ENCODE measurements at regions not wholly inside any gene's neighbourhood (a gene's known extent, or its start where the extent isn't known, plus 50 kb on each side); places are given as distances from the start of the nearest gene placed in this dataset.
"Not testable (repeated sequence)": the region's sequence is repeated elsewhere in the genome, so short reads cannot be mapped to it uniquely, and the experiment has no call there.

- H3K27ac ChIP-seq: no peak overlapping the region
- intact Hi-C loops (cut with DNase I): no loop called here
- no peak for DNase-seq
- H3K36me3 ChIP-seq: no peaks in the 10 kb centered on the region
- TF ChIP-seq, protein P1, sequence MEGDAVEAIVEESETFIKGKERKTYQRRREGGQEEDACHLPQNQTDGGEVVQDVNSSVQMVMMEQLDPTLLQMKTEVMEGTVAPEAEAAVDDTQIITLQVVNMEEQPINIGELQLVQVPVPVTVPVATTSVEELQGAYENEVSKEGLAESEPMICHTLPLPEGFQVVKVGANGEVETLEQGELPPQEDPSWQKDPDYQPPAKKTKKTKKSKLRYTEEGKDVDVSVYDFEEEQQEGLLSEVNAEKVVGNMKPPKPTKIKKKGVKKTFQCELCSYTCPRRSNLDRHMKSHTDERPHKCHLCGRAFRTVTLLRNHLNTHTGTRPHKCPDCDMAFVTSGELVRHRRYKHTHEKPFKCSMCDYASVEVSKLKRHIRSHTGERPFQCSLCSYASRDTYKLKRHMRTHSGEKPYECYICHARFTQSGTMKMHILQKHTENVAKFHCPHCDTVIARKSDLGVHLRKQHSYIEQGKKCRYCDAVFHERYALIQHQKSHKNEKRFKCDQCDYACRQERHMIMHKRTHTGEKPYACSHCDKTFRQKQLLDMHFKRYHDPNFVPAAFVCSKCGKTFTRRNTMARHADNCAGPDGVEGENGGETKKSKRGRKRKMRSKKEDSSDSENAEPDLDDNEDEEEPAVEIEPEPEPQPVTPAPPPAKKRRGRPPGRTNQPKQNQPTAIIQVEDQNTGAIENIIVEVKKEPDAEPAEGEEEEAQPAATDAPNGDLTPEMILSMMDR (IDR thresholded peaks at IDR 0.05): no peak
- H3K27me3 ChIP-seq: no peaks in the 10 kb centered on the region
- ATAC-seq: no peak
- no peaks in the 10 kb centered on the region for H3K4me1 ChIP-seq
- H3K4me3 ChIP-seq: no peak overlapping the region
- no peaks in the 10 kb centered on the region for H3K9me3 ChIP-seq
These were observed 243.1 kb upstream of the APOOL start for GRCh38 chrX:84760560-84760959.

DNA sequence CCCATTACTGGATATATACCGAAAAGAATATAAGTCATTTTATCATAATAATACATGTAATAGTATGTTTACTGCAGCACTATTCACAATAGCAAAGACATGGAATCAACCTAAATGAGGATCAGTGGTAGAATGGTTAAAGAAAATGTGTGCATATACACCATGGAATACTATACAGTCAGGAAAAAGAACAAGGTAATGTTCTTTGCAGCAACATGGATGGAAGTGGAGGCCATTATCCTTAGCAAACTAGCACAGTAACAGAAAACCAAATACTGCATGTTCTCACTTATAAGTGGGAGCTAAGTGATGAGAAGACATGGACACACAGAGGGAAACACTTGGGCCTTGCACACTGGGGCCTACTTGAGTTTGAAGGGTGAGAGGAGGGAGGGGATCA is 207.4 kb upstream of the APOOL start:
- ATAC-seq (no peak), DNase-seq (no peak)
- no peaks in the 10 kb centered on the region for H3K36me3 ChIP-seq
- H3K4me3 ChIP-seq: no peak overlapping the region
- no peaks in the 10 kb centered on the region for H3K9me3 ChIP-seq
- no peaks in the 10 kb centered on the region for H3K27me3 ChIP-seq
- TF ChIP-seq, protein P1 (IDR thresholded peaks at IDR 0.05): no peak
- H3K27ac ChIP-seq: no peak overlapping the region
- no peaks in the 10 kb centered on the region for H3K4me1 ChIP-seq
- intact Hi-C loops (cut with DNase I): no loop called here

DNA sequence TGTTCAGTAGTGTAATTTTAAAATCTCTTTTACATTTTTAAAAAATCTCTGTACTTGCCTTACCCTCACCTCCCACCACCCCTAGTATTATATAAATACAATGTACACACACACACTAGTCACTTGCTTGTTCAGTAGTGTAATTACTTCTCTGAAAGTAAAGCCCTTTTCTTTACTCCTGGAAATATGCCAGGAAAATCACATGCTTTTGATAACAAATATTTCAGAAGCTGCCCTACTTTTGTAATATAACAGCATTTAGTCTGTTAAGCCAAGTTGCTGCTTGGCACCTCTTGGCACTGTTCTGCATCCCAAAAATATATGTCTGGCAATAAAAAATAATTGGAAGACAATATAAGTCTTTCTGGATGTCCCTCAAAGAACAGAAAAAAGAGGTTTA is 172.8 kb upstream of the APOOL start:
- no peaks in the 10 kb centered on the region for H3K27me3 ChIP-seq
- no peaks in the 10 kb centered on the region for H3K9me3 ChIP-seq
- TF ChIP-seq, protein P1 (IDR thresholded peaks at IDR 0.05): no peak
- H3K4me3 ChIP-seq: no peak overlapping the region
- no peak for DNase-seq
- no peak for ATAC-seq
- H3K36me3 ChIP-seq: no peaks in the 10 kb centered on the region
- H3K4me1 ChIP-seq: no peaks in the 10 kb centered on the region
- no peak overlapping the region for H3K27ac ChIP-seq
- intact Hi-C loops (cut with DNase I): no loop called here

DNA sequence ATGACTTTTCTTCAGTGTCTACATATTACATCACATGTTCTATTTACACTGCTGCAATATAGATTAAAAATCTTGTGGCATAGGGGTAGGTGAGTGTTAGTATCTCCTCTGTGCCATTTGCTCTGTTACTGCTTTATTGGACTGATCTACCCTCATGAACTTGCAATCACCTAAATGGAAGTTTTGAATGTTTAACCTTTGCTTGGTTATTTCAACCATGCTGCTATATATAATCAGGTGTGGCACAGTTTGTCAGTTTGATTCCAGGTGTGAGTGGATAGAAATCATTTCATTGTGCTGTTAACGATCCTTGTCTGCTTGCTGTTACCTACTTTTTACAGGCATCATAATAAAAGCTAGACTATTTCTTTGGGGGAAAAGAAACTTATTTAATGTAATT is 157.1 kb upstream of the APOOL start:
- H3K9me3 ChIP-seq; H3K36me3 ChIP-seq; H3K4me1 ChIP-seq; intact Hi-C loops (cut with DNase I); ATAC-seq; H3K27ac ChIP-seq; DNase-seq; H3K27me3 ChIP-seq; H3K4me3 ChIP-seq: not testable (repeated sequence)

GRCh38 chrX:84851183-84851582 is 152.5 kb upstream of the APOOL start:
- ATAC-seq; H3K36me3 ChIP-seq; H3K27ac ChIP-seq; H3K4me1 ChIP-seq; DNase-seq; H3K27me3 ChIP-seq; H3K9me3 ChIP-seq; H3K4me3 ChIP-seq; intact Hi-C loops (cut with DNase I): not testable (repeated sequence)

DNA sequence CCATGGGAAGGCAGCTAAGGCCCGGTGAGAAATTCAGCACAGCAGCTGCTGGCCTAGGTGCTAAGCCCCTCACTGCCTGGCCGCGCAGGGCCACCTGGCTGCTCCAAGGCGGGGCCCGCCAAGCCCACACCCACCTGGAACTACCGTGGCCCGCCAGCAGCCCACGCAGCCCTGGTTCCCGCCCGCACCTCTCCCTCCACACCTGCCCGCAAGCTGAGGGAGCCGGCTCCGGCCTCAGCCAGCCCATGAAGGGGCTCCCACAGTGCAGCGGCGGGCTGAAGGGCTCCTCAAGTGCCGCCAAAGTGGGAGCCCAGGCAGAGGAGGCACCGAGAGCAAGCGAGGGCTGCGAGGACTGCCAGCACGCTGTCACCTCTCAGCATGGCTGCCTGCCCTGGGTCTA is 146.9 kb upstream of the APOOL start:
- H3K27me3 ChIP-seq; H3K4me3 ChIP-seq; H3K9me3 ChIP-seq; ATAC-seq; H3K4me1 ChIP-seq; intact Hi-C loops (cut with DNase I); DNase-seq; H3K36me3 ChIP-seq; H3K27ac ChIP-seq: not testable (repeated sequence)

DNA sequence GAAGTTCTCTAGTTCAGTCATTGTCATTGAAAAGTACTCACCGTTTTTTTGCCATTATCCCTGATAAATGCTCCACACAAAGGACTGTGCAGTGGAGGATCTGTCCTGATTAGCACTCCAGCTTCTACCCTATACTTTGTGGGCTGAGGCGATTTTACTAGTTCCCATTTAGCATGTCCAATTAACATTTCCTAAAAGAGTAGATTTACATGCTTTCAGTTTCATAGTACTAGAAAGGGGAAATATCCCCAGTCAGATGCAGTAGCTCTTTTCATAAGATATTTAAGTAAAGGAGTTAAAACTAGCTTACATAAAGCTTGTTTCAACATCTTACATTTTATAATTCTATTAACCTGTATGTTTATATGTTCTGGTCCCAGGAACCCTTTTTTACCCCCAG is 144.9 kb upstream of the APOOL start:
- DNase-seq; H3K27me3 ChIP-seq; H3K36me3 ChIP-seq; H3K4me1 ChIP-seq; ATAC-seq; H3K9me3 ChIP-seq; H3K4me3 ChIP-seq; intact Hi-C loops (cut with DNase I); H3K27ac ChIP-seq: not testable (repeated sequence)

DNA sequence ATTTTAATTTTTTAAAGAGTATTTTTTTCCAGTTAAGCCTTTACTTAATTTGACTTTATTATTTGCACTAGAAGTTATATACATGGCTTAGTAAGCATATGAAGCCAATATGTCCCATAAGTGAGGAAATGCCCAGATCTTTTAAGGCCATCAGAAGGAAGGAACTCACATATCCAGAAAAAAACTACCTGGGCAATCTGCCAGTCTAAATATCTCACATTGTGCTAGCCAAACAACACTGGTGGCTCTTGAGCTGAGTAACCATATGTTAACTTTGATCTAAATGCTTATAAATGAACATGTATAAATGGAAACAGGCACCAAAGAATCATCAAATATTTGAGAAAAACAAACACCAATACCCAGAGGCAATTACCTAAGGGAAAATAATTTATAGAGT is 138.6 kb upstream of the APOOL start:
- Histone ChIP-seq H3K9me3 (no peaks in the 10 kb centered on the region), H3K27me3 (no peaks in the 10 kb centered on the region), H3K4me1 (no peaks in the 10 kb centered on the region), H3K36me3 (no peaks in the 10 kb centered on the region), H3K4me3 (no peak overlapping the region), H3K27ac (no peak overlapping the region)
- intact Hi-C loops (cut with DNase I): no loop called here
- TF ChIP-seq, protein P1 (IDR thresholded peaks at IDR 0.05): no peak
- ATAC-seq (no peak), DNase-seq (no peak)

DNA sequence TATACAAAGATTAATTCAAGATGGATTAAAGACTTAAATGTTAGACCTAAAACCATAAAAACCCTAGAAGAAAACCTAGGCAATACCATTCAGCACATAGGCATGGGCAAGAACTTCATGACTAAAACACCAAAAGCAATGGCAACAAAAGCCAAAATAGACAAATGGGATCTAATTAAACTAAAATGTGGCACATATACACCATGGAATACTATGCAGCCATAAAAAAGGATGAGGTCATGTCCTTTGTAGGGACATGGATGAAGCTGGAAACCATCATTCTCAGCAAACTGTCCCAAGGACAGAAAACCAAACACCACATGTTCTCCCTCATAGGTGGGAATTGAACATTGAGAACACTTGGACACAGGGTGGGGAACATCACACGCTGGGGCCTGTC is 133.4 kb upstream of the APOOL start:
- ATAC-seq; H3K9me3 ChIP-seq; DNase-seq; H3K36me3 ChIP-seq; H3K27me3 ChIP-seq; intact Hi-C loops (cut with DNase I); H3K4me3 ChIP-seq; H3K27ac ChIP-seq; H3K4me1 ChIP-seq: not testable (repeated sequence)

GRCh38 chrX:84872160-84872771 is 131.4 kb upstream of the APOOL start:
- ATAC-seq; H3K36me3 ChIP-seq; H3K4me3 ChIP-seq; H3K27ac ChIP-seq; H3K27me3 ChIP-seq; H3K4me1 ChIP-seq; intact Hi-C loops (cut with DNase I); DNase-seq; H3K9me3 ChIP-seq: not testable (repeated sequence)
